SK-N-SH (cell line): ENCODE measurements at regions not wholly inside any gene's neighbourhood (a gene's known extent, or its start where the extent isn't known, plus 50 kb on each side); places are given as distances from the start of the nearest gene placed in this dataset.

Experiments used
- CTCF ChIA-PET: fragments of 300-600, 350-600 bp; formaldehyde crosslinking; extraction: SDS; loops from one replicate; lab custom pipeline; 2021; lab: Yijun Ruan, JAX
- POLR2A ChIA-PET: fragments of 350-600 bp; sonication (Branson Sonifier 250); formaldehyde crosslinking; extraction: SDS; loops from one replicate; lab custom pipeline; 2020; ENCODE audit warnings: antibody characterized with exemption, inconsistent platforms; lab: Yijun Ruan, JAX
- DNase-seq: peaks from one replicate; pipeline ENCODE4 v3.0.0; 2012
- H2AFZ ChIP-seq: fragments of 200-600 bp; sonication (generic); 2 replicates; pipeline ENCODE4 v1.8.1; 2016; ENCODE audit warnings: antibody characterized with exemption, mild to moderate bottlenecking, low read depth
- H3F3A ChIP-seq: fragments of 200-600 bp; sonication (generic); replicated peaks from 2 replicates; pipeline ENCODE3; 2016; ENCODE audit warnings: antibody characterized with exemption, mild to moderate bottlenecking; ENCODE audit not compliant: insufficient read depth
- H3K27ac ChIP-seq, 2 experiments: fragments of 200-500 bp in 1 of 2; fragments of 200-600 bp in 1 of 2; sonication (Bioruptor generic) in 1 of 2; sonication (generic), shearing (Covaris generic) in 1 of 2; 2 replicates each; pipeline versions ENCODE4 v1.5.1 to v1.6.1; 2014 to 2016; ENCODE audit warnings: low read depth in 2 of 2, inconsistent platforms in 1 of 2, low read length in 1 of 2, mild to moderate bottlenecking in 1 of 2, mixed read lengths in 1 of 2
- H3K27me3 ChIP-seq: fragments of 200-600 bp; sonication (generic), shearing (Covaris generic); 2 replicates; pipeline ENCODE4 v1.6.1; 2016; ENCODE audit warnings: mixed run types; ENCODE audit not compliant: insufficient read depth
- H3K36me3 ChIP-seq, 2 experiments: fragments of 200-500 bp in 1 of 2; fragments of 200-600 bp in 1 of 2; sonication (Bioruptor generic) in 1 of 2; sonication (generic) in 1 of 2; replicated peaks in 1 of 2; 2 replicates each; pipeline versions ENCODE3 to v1.5.1; 2014 to 2016; ENCODE audit warnings: low read length in 1 of 2, mild to moderate bottlenecking in 1 of 2; ENCODE audit not compliant: insufficient read depth in 2 of 2, control insufficient read depth in 1 of 2
- H3K4me1 ChIP-seq, 2 experiments: fragments of 200-500 bp in 1 of 2; fragments of 200-600 bp in 1 of 2; sonication (Bioruptor generic) in 1 of 2; sonication (generic), shearing (Covaris generic) in 1 of 2; 2 replicates each; pipeline versions ENCODE4 v1.5.1 to v1.6.1; 2014 to 2016; ENCODE audit warnings: low read depth in 1 of 2, low read length in 1 of 2, mixed run types in 1 of 2; ENCODE audit not compliant: insufficient read depth in 2 of 2, control insufficient read depth in 1 of 2
- H3K4me2 ChIP-seq: fragments of 200-600 bp; sonication (generic), shearing (Covaris generic); 2 replicates; pipeline ENCODE4 v1.6.1; 2017; ENCODE audit warnings: mixed run types
- H3K4me3 ChIP-seq, 2 experiments: fragments of 200-500 bp in 1 of 2; fragments of 200-600 bp in 1 of 2; sonication (Bioruptor generic) in 1 of 2; sonication (generic), shearing (Covaris generic) in 1 of 2; 2 replicates each; pipeline versions ENCODE4 v1.5.1 to v1.8.1; 2014 to 2016; ENCODE audit warnings: low read depth in 2 of 2, inconsistent platforms in 1 of 2, low read length in 1 of 2, mild to moderate bottlenecking in 1 of 2, mixed read lengths in 1 of 2, moderate library complexity in 1 of 2
- H3K79me2 ChIP-seq: fragments of 200-600 bp; sonication (generic); 2 replicates; pipeline ENCODE4 v1.8.1; 2017; ENCODE audit warnings: mild to moderate bottlenecking; ENCODE audit not compliant: insufficient read depth
- H3K9ac ChIP-seq: fragments of 200-600 bp; sonication (generic); 2 replicates; pipeline ENCODE4 v1.6.1; 2017; ENCODE audit warnings: mixed run types
- H3K9me2 ChIP-seq: fragments of 200-600 bp; sonication (generic); 2 replicates; pipeline ENCODE4 v1.6.1; 2017; ENCODE audit warnings: mixed run types
- H3K9me3 ChIP-seq: fragments of 200-600 bp; sonication (generic); 2 replicates; pipeline ENCODE4 v1.6.1; 2017; ENCODE audit warnings: mixed run types, mild to moderate bottlenecking, moderate library complexity
- H4K20me1 ChIP-seq: fragments of 200-600 bp; sonication (generic); 2 replicates; pipeline ENCODE4 v1.6.1; 2017; ENCODE audit warnings: mild to moderate bottlenecking, mixed run types; ENCODE audit not compliant: insufficient read depth
- CHD2 ChIP-seq: fragments of 150-350 bp; IDR thresholded peaks from 2 replicates; pipeline ENCODE4 v1.6.1; 2018; ENCODE audit warnings: low read length; ENCODE audit not compliant: partially characterized antibody
- ELF1 ChIP-seq: IDR thresholded peaks from 2 replicates; pipeline ENCODE4 v1.4.0; 2012
- EP300 ChIP-seq, 2 experiments: IDR thresholded peaks; 2 replicates each; pipeline versions ENCODE4 v1.4.0 to v1.6.1; 2012; ENCODE audit warnings: borderline replicate concordance in 1 of 2, low read depth in 1 of 2, low read length in 1 of 2
- EZH2phosphoT487 ChIP-seq: fragments of 200-600 bp; sonication (generic); IDR thresholded peaks from 2 replicates; pipeline ENCODE4 v1.6.1; 2017; ENCODE audit warnings: low read depth, mixed run types, mild to moderate bottlenecking, antibody characterized with exemption, moderate library complexity, borderline replicate concordance
- FOSL2 ChIP-seq: IDR thresholded peaks from 2 replicates; pipeline ENCODE4 v1.4.0; 2012; ENCODE audit warnings: low read depth, mild to moderate bottlenecking, moderate library complexity, borderline replicate concordance
- FOXM1 ChIP-seq: IDR thresholded peaks from 2 replicates; pipeline ENCODE4 v1.4.0; 2012; ENCODE audit warnings: low read depth, mild to moderate bottlenecking
- JUND ChIP-seq: IDR thresholded peaks from 2 replicates; pipeline ENCODE4 v1.4.0; 2012
- MAX ChIP-seq: IDR thresholded peaks from 2 replicates; pipeline ENCODE4 v1.4.0; 2012; ENCODE audit warnings: low read depth
- POLR2AphosphoS5 ChIP-seq: IDR thresholded peaks from 2 replicates; pipeline ENCODE4 v1.6.1; 2012; ENCODE audit warnings: low read depth, low read length
- RCOR1 ChIP-seq: fragments of 150-350 bp; IDR thresholded peaks from 2 replicates; pipeline ENCODE4 v1.6.1; 2017; ENCODE audit warnings: antibody characterized with exemption, low read length
- REST ChIP-seq: IDR thresholded peaks from 2 replicates; pipeline ENCODE4 v1.6.1; 2012; ENCODE audit warnings: mild to moderate bottlenecking, low read depth, low read length, moderate library complexity
- RFX5 ChIP-seq: IDR thresholded peaks from 2 replicates; pipeline ENCODE4 v1.6.1; 2012; ENCODE audit warnings: mild to moderate bottlenecking, improper control_type of control experiment, low read length
- TAF1 ChIP-seq: IDR thresholded peaks from 2 replicates; pipeline ENCODE4 v1.6.1; 2012; ENCODE audit warnings: low read depth, mild to moderate bottlenecking, low read length, moderate library complexity, borderline replicate concordance
- TCF12 ChIP-seq: IDR thresholded peaks from 2 replicates; pipeline ENCODE4 v1.4.0; 2012
- TEAD4 ChIP-seq: IDR thresholded peaks from 2 replicates; pipeline ENCODE4 v1.4.0; 2012; ENCODE audit warnings: mild to moderate bottlenecking, borderline replicate concordance; ENCODE audit not compliant: insufficient read depth
- USF1 ChIP-seq: IDR thresholded peaks from 2 replicates; pipeline ENCODE4 v1.4.0; 2012; ENCODE audit warnings: low read depth, borderline replicate concordance
- USF2 ChIP-seq: fragments of 150-350 bp; IDR thresholded peaks from 2 replicates; pipeline ENCODE4 v1.6.1; 2017; ENCODE audit warnings: antibody characterized with exemption, low read length, low read depth, borderline replicate concordance
- WGBS: methylation state at CpG from one replicate; pipeline ENCODE4 v1.1.6; 2017; ENCODE audit warnings: low lambda C conversion rate; 5-methylcytosine and 5-hydroxymethylcytosine counted together

GRCh38 chr1:24990136-24990535 lies 60.1 kb upstream of the RUNX3 start:
- H3K9ac ChIP-seq = no peak overlapping the region
- no peak overlapping the region for H2AFZ ChIP-seq
- H3K9me2 ChIP-seq = no peaks in the 10 kb centered on the region
- WGBS = 74% methylated on average over 13 of the region's 13 CpGs
- H3K36me3 ChIP-seq = no peaks in the 10 kb centered on the region
- no peaks in the 10 kb centered on the region for H3K79me2 ChIP-seq
- no peak overlapping the region for H3K4me2 ChIP-seq
- H3K4me1 ChIP-seq = no peaks in the 10 kb centered on the region; a peak in 1 of 4 replicates
- H4K20me1 ChIP-seq = no peaks in the 10 kb centered on the region
- ChIA-PET CTCF (interaction anchor here (0.9 to 1.2 kb wide), 3 partner anchors 18 to 47 kb away, joined by 3 to 4 read pairs (median 4); no protein-coding TSS in a partner anchor), POLR2A (no interaction called here)
- no peaks in the 10 kb centered on the region for H3K9me3 ChIP-seq
- H3K4me3 ChIP-seq = no peak overlapping the region
- no peaks in the 10 kb centered on the region for H3F3A ChIP-seq
- peaks cover 41% of the 10 kb centered on the region for H3K27me3 ChIP-seq
- no peak overlapping the region for H3K27ac ChIP-seq
- TF ChIP-seq JUND (no peak), RCOR1 (no peak), RFX5 (no peak)
- no peak for DNase-seq

GRCh38 chr1:24989082-24989481 lies 59.0 kb upstream of the RUNX3 start:
- no peaks in the 10 kb centered on the region for H3K9me2 ChIP-seq
- H3K27ac ChIP-seq = no peak overlapping the region
- no peaks in the 10 kb centered on the region for H3K36me3 ChIP-seq
- no peaks in the 10 kb centered on the region for H3K79me2 ChIP-seq
- ChIA-PET CTCF (no interaction called here), POLR2A (no interaction called here)
- H3K4me2 ChIP-seq = no peak overlapping the region
- peaks cover 41% of the 10 kb centered on the region for H3K27me3 ChIP-seq
- no peaks in the 10 kb centered on the region; a peak in 1 of 4 replicates for H3K4me1 ChIP-seq
- H3K9ac ChIP-seq = no peak overlapping the region
- no peaks in the 10 kb centered on the region for H3F3A ChIP-seq
- no peak for DNase-seq
- H3K9me3 ChIP-seq = no peaks in the 10 kb centered on the region
- no peak overlapping the region for H2AFZ ChIP-seq
- H3K4me3 ChIP-seq = no peak overlapping the region
- no peak for TF ChIP-seq USF1
- no peak for TF ChIP-seq REST
- no peak for TF ChIP-seq EP300 (IDR thresholded peaks at IDR 0.05; ENCODE audit: borderline replicate concordance in 1 of 2, low read depth in 1 of 2, low read length in 1 of 2)
- TF ChIP-seq TAF1 = no peak
- no peak for TF ChIP-seq TCF12
- no peak for TF ChIP-seq ELF1
- TF ChIP-seq FOSL2 = no peak
- TF ChIP-seq RFX5 = no peak
- TF ChIP-seq MAX = no peak
- no peak for TF ChIP-seq CHD2
- TF ChIP-seq TEAD4 = no peak
- no peak for TF ChIP-seq FOXM1
- no peak for TF ChIP-seq POLR2AphosphoS5
- TF ChIP-seq EZH2phosphoT487 = no peak
- TF ChIP-seq USF2 = no peak
- TF ChIP-seq RCOR1 = no peak
- no peaks in the 10 kb centered on the region for H4K20me1 ChIP-seq
- 28% methylated on average over 2 of the region's 2 CpGs for WGBS
